Smooth muscle cell (in vitro differentiated cells): ENCODE measurements at regions not wholly inside any gene's neighbourhood (a gene's known extent, or its start where the extent isn't known, plus 50 kb on each side); places are given as distances from the start of the nearest gene placed in this dataset.
A peak's percentile ranks its signal among the peaks of the same experiment; 100 is the strongest.

Experiments
- DNase-seq: peaks from one replicate; lab custom pipeline; 2025; ENCODE audit not compliant: unreplicated experiment; lab: John Stamatoyannopoulos, UW
- H2AFZ ChIP-seq: fragments of 200-600 bp; sonication (generic); 2 replicates; pipeline ENCODE4 v1.6.0; 2016; ENCODE audit warnings: antibody characterized with exemption, low read depth, mild to moderate bottlenecking
- H3F3A ChIP-seq: fragments of 200-600 bp; sonication (generic); 2 replicates; pipeline ENCODE4 v1.6.0; 2017; ENCODE audit warnings: antibody characterized with exemption, low read depth
- H3K27ac ChIP-seq: fragments of 200-600 bp; sonication (generic); 2 replicates; pipeline ENCODE4 v1.5.1; 2016; ENCODE audit warnings: low read depth, mild to moderate bottlenecking
- H3K27me3 ChIP-seq: fragments of 200-600 bp; sonication (generic); 2 replicates; pipeline ENCODE4 v1.6.1; 2016; ENCODE audit warnings: low read depth, mild to moderate bottlenecking
- H3K36me3 ChIP-seq: fragments of 200-600 bp; sonication (generic); 2 replicates; pipeline ENCODE4 v1.5.1; 2016; ENCODE audit warnings: low read depth
- H3K4me1 ChIP-seq: fragments of 200-600 bp; sonication (generic); 2 replicates; pipeline ENCODE4 v1.5.1; 2016; ENCODE audit warnings: low read depth
- H3K4me2 ChIP-seq: fragments of 200-600 bp; sonication (generic); 2 replicates; pipeline ENCODE4 v1.6.0; 2016; ENCODE audit warnings: mild to moderate bottlenecking
- H3K4me3 ChIP-seq: fragments of 200-600 bp; sonication (generic); 2 replicates; pipeline ENCODE4 v1.5.1; 2016; ENCODE audit warnings: mild to moderate bottlenecking
- H3K79me2 ChIP-seq: fragments of 200-600 bp; sonication (generic); 2 replicates; pipeline ENCODE4 v1.6.0; 2016; ENCODE audit warnings: low read depth, mild to moderate bottlenecking
- H3K9ac ChIP-seq: fragments of 200-600 bp; sonication (generic); 2 replicates; pipeline ENCODE4 v1.6.0; 2016; ENCODE audit warnings: low read depth
- H3K9me3 ChIP-seq: fragments of 200-600 bp; sonication (generic); replicated peaks from 2 replicates; pipeline ENCODE4 v1.5.1; 2016; ENCODE audit warnings: low read depth
- H4K20me1 ChIP-seq: fragments of 200-600 bp; sonication (generic); 2 replicates; pipeline ENCODE4 v1.6.0; 2016; ENCODE audit warnings: low read depth
- CTCF ChIP-seq: fragments of 200-600 bp; sonication (generic); IDR thresholded peaks from 2 replicates; pipeline ENCODE4 v1.5.1; 2017; ENCODE audit warnings: borderline replicate concordance, mild to moderate bottlenecking, antibody characterized with exemption; ENCODE audit not compliant: insufficient read depth, poor library complexity, severe bottlenecking
- WGBS: methylation state at CpG from one replicate; pipeline ENCODE4 v1.1.7; 2016; ENCODE audit warnings: low lambda C conversion rate; 5-methylcytosine and 5-hydroxymethylcytosine counted together

DNA sequence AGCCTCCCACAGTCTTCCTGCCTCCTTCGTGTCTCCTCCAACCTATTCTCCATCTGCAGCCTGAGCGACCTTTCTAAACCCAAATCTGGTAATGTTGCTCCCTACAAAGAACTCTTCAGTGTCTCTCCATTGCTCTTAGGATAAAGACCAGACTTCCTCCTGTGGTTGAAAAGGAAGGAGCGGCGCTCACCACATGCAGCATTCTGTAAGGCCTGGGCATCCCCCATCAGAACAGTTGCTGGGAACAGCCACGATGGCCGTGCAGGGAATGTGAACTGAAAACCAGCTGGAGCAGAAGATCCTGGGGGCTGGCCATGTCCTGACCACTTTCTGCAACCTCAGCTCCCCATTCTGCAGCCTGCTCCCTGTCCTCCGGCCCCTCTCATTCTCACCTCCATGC, 237.8 kb upstream of the ZMIZ1 start:
- TF ChIP-seq CTCF: no peak
- DNase-seq: no peak
- no peaks in the 10 kb centered on the region for H3K9me3 ChIP-seq
- H3K27ac ChIP-seq: peak overlapping the region; percentile 15
- H4K20me1 ChIP-seq: no peaks in the 10 kb centered on the region
- WGBS: 56% methylated on average over 7 of the region's 7 CpGs
- H3K79me2 ChIP-seq: no peaks in the 10 kb centered on the region
- H3F3A ChIP-seq: no peaks in the 10 kb centered on the region
- peaks cover 16% of the 10 kb centered on the region for H3K4me1 ChIP-seq
- H3K36me3 ChIP-seq: no peaks in the 10 kb centered on the region
- no peak overlapping the region for H3K4me3 ChIP-seq
- no peaks in the 10 kb centered on the region for H3K27me3 ChIP-seq
- H3K9ac ChIP-seq: no peak overlapping the region
- H2AFZ ChIP-seq: peak overlapping the region; percentile 33
- H3K4me2 ChIP-seq: peak overlapping the region; percentile 57

DNA sequence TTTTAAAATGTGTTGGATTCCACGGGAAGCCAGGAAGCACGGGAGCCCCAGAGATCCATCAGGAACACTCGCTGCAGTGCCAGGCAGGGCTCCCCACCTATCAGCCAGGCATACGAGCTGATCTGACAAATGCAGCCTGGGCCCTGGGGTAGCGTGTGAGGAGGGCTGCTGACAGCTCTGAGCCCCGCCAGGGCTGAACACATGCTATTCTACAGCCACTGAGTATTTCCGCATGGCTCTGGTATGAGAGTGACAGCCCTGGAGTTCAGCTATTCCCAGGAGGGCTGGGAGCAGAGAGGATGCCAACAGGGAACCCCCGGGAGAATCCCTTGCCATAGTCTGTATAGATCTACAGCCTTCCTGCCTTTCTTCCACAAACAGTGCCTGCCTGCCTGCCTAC, 237.3 kb upstream of the ZMIZ1 start:
- H3K9ac ChIP-seq: no peak overlapping the region
- H4K20me1 ChIP-seq: no peaks in the 10 kb centered on the region
- H3K79me2 ChIP-seq: no peaks in the 10 kb centered on the region
- H3K27me3 ChIP-seq: no peaks in the 10 kb centered on the region
- H3K27ac ChIP-seq: no peak overlapping the region
- H2AFZ ChIP-seq: no peak overlapping the region
- no peaks in the 10 kb centered on the region for H3K36me3 ChIP-seq
- 60% methylated on average over 8 of the region's 8 CpGs for WGBS
- no peak overlapping the region for H3K4me3 ChIP-seq
- peaks cover 16% of the 10 kb centered on the region for H3K4me1 ChIP-seq
- peak overlapping the region; percentile 57 for H3K4me2 ChIP-seq
- TF ChIP-seq CTCF: no peak
- H3K9me3 ChIP-seq: no peaks in the 10 kb centered on the region
- no peaks in the 10 kb centered on the region for H3F3A ChIP-seq
- no peak for DNase-seq

- Histone ChIP-seq H3K36me3 (no peaks in the 10 kb centered on the region), H2AFZ (no peak overlapping the region), H3K27ac (no peak overlapping the region), H3K27me3 (no peaks in the 10 kb centered on the region), H3F3A (no peaks in the 10 kb centered on the region), H3K9ac (no peak overlapping the region), H3K4me2 (no peak overlapping the region), H3K4me1 (peaks cover 16% of the 10 kb centered on the region), H3K4me3 (no peak overlapping the region), H3K9me3 (no peaks in the 10 kb centered on the region), H3K79me2 (no peaks in the 10 kb centered on the region), H4K20me1 (no peaks in the 10 kb centered on the region)
- TF ChIP-seq CTCF: no peak
- DNase-seq: no peak
- 96% methylated on average over 2 of the region's 2 CpGs for WGBS
Observed at GRCh38 chr10:78832281-78832680, 236.5 kb upstream of the ZMIZ1 start.

- WGBS: 95% methylated on average over 5 of the region's 5 CpGs
- Histone ChIP-seq H3K9me3 (no peaks in the 10 kb centered on the region), H3K4me1 (no peaks in the 10 kb centered on the region), H3K27ac (no peak overlapping the region), H3K36me3 (no peaks in the 10 kb centered on the region), H3K4me2 (no peak overlapping the region), H4K20me1 (no peaks in the 10 kb centered on the region), H3K79me2 (no peaks in the 10 kb centered on the region), H3K9ac (no peak overlapping the region), H3K27me3 (no peaks in the 10 kb centered on the region), H2AFZ (no peak overlapping the region), H3F3A (no peaks in the 10 kb centered on the region), H3K4me3 (no peak overlapping the region)
- no peak for DNase-seq
- no peak for TF ChIP-seq CTCF
Observed at GRCh38 chr10:78838141-78838657, 230.6 kb upstream of the ZMIZ1 start.
